Activated naive CD8-positive, alpha-beta T cell treated with anti-CD3 and anti-CD28 coated beads for 36 hours (primary cell): ENCODE measurements at regions not wholly inside any gene's neighbourhood (a gene's known extent, or its start where the extent isn't known, plus 50 kb on each side); places are given as distances from the start of the nearest gene placed in this dataset.
"Not testable (repeated sequence)": the region's sequence is repeated elsewhere in the genome, so short reads cannot be mapped to it uniquely, and the experiment has no call there.

Experiments used
- DNase-seq: peaks from one replicate; pipeline ENCODE4 v3.0.0; 2021
- H3K27ac Mint-ChIP-seq: one replicate; pipeline ENCODE4 v1.8.0; 2022; ENCODE audit warnings: mild to moderate bottlenecking, moderate library complexity, mixed read lengths
- H3K27me3 Mint-ChIP-seq: one replicate; pipeline ENCODE4 v1.8.0; 2022; ENCODE audit warnings: mild to moderate bottlenecking, mixed read lengths
- H3K36me3 Mint-ChIP-seq: one replicate; pipeline ENCODE4 v1.8.0; 2021; ENCODE audit warnings: mild to moderate bottlenecking, mixed read lengths
- H3K4me1 Mint-ChIP-seq: one replicate; pipeline ENCODE4 v1.8.0; 2021; ENCODE audit warnings: mixed read lengths
- H3K4me3 Mint-ChIP-seq: one replicate; pipeline ENCODE4 v1.8.0; 2022; ENCODE audit warnings: mild to moderate bottlenecking, moderate library complexity, mixed read lengths
- H3K9me3 Mint-ChIP-seq: one replicate; pipeline ENCODE4 v1.8.0; 2022; ENCODE audit warnings: mixed read lengths

DNA sequence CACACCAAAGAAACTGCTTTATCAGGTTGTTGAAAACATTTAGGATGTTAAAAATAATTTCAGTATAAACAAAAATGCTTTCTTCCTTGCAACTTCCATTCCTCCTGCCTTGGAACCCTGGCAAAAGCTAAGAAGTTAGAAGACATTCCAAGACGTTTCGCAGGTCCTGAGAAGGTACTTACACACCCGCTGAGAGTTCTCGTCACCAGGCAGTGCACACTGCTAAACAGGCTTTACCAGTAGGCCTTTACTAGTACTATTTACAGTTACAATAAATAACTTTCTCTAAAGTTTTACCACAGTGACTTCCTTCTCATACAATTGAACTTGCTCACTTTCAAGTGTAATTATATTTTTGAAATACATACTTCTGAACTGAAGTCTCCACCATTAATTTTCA lies 81.4 kb upstream of the RPS6KA2 start:
- peaks cover 6% of the 10 kb centered on the region for H3K9me3 Mint-ChIP-seq
- no peak overlapping the region for H3K27ac Mint-ChIP-seq
- H3K27me3 Mint-ChIP-seq: no peaks in the 10 kb centered on the region
- no peaks in the 10 kb centered on the region for H3K4me1 Mint-ChIP-seq
- H3K36me3 Mint-ChIP-seq: peaks cover 3% of the 10 kb centered on the region
- DNase-seq: no peak
- no peak overlapping the region for H3K4me3 Mint-ChIP-seq

DNA sequence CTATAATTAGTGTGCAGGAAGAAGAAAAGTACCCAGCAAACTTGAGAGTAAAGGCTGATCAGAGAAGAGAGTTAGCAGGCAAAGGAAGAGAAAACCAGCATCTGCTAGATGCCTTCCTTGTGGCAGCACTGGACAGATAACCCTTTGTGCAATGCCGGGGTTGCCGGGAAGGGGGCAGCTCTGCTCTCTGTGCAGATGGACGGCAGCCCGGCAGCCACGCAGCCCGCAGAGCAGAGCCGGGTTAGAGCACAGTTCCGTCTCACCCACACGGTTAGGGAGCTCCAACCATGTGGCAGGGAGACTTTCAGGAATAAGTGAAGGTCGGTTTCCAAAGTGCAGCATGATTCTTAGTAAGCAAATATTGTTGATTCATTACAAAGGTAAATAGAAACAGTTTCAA lies 80.0 kb upstream of the RPS6KA2 start:
- Mint-ChIP-seq H3K27ac (no peak overlapping the region), H3K9me3 (peaks cover 6% of the 10 kb centered on the region), H3K4me3 (no peak overlapping the region), H3K4me1 (no peaks in the 10 kb centered on the region), H3K27me3 (no peaks in the 10 kb centered on the region), H3K36me3 (peaks cover 3% of the 10 kb centered on the region)
- DNase-seq: peak; percentile 12

DNA sequence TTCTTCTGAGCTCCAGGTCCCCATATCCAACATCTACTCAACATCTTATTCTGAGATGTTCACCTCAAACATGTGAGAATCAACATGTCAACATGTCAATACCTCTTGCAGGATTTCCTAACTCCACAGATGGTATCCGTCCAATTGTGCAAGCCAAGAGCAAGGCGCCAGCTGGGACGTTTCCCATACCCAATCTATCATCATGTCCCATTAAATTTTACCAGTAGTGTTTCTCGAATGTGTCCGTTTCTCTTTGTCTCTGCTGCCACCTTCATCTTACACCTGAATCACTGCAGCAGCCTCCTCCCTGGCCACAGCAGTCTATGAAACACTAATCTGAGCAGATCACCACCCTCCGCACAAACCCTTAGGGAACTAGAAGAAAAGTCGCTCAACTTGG lies 78.0 kb upstream of the RPS6KA2 start:
- Mint-ChIP-seq H3K36me3 (no peaks in the 10 kb centered on the region), H3K4me3 (no peak overlapping the region), H3K27me3 (no peaks in the 10 kb centered on the region), H3K27ac (no peak overlapping the region), H3K9me3 (no peaks in the 10 kb centered on the region), H3K4me1 (peaks cover 5% of the 10 kb centered on the region)
- no peak for DNase-seq

DNA sequence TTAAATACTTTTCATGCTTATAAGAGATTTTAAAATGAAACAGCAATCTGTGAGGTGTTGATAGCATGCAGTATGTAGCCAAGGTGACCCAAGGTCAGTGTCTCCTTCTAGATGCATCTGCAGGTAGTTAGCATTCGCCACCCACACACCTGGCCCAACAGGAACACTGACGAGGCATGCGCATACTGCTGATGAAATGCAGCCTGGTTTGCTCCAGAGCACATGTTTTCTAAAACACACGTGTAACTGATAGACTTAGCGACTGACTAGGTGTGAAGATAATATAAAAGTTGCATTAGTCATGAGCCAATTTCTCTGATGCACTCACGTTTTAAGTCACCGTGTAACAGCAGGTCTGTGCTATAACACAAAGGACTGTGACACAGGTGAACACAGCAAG lies 77.1 kb upstream of the RPS6KA2 start:
- H3K36me3 Mint-ChIP-seq: no peaks in the 10 kb centered on the region
- H3K4me1 Mint-ChIP-seq: peaks cover 5% of the 10 kb centered on the region
- no peak overlapping the region for H3K4me3 Mint-ChIP-seq
- H3K27me3 Mint-ChIP-seq: no peaks in the 10 kb centered on the region
- DNase-seq: no peak
- no peaks in the 10 kb centered on the region for H3K9me3 Mint-ChIP-seq
- no peak overlapping the region for H3K27ac Mint-ChIP-seq

DNA sequence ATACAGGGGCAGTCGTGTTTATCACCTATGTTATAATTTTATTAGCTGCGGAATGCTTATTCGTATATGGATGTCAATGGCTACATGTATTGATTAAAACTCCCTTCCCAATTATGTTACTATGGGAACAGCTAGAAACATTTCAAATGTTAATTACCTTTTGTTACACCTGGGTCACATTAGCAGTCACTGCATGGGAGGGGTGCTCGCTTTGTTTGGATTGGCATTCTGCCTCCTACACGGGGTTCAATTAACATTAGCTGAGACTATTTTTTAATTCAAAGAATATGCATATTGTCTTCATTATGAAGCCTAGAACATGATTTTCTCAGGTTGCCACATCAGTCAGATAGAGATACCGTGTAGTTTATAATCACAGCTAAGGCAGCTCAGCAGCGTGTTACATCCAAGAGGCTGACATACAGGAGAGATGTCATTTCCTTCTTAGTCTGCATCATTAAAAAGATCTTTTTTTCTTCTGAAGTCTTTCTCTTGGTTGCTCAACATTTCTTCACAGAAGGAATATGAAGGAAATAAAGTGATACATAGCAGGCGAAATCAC lies 76.2 kb upstream of the RPS6KA2 start:
- Mint-ChIP-seq H3K4me3 (no peak overlapping the region), H3K36me3 (no peaks in the 10 kb centered on the region), H3K4me1 (peaks cover 5% of the 10 kb centered on the region)

DNA sequence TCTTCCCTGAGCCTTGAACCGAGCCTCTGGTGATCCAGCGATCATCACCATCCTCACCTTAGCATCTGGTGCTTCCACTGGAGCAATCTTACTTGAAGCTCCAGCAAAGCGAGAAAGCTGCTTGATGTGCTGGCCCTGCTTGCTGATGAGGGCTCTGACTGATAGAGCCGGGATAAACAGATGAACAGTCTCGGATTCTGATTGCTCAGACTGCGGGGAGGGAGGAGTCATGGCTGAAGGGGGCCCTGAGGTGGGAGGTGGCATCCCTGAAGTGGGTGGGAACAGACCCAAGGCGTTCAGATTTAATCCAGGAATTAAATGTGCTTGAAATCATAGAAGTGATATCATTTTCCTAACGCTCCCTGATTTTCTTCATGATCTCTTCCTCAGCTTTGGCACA lies 74.4 kb upstream of the RPS6KA2 start:
- H3K4me3 Mint-ChIP-seq, H3K27me3 Mint-ChIP-seq, H3K9me3 Mint-ChIP-seq, DNase-seq, H3K4me1 Mint-ChIP-seq, H3K27ac Mint-ChIP-seq, H3K36me3 Mint-ChIP-seq: not testable (repeated sequence)

More for the DNA sequence above, 76.2 kb upstream of the RPS6KA2 start:
- no peaks in the 10 kb centered on the region for H3K9me3 Mint-ChIP-seq
- no peaks in the 10 kb centered on the region for H3K27me3 Mint-ChIP-seq
- H3K27ac Mint-ChIP-seq: no peak overlapping the region
- no peak for DNase-seq

DNA sequence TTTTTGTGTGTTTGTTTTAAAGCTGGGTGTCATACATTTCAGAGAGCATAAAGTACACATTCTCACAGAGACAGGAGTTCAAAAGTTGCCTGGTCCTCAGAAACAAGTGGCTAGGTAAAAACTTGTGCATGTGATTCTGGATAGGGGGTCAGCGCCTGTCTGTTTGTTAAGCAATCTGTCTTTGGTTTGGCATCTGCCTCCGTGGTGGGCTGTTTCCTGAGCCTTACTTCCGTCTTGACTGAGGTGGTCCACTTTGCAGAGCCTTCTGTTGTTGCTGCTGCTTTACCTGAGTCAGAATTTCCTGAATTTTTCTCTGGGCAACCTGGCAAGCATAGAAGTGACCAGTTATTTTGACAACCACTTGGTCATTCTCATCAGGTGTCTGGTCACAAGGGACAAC lies 73.8 kb upstream of the RPS6KA2 start:
- not testable (repeated sequence) for DNase-seq, H3K9me3 Mint-ChIP-seq, H3K4me1 Mint-ChIP-seq, H3K36me3 Mint-ChIP-seq, H3K4me3 Mint-ChIP-seq, H3K27ac Mint-ChIP-seq, H3K27me3 Mint-ChIP-seq

DNA sequence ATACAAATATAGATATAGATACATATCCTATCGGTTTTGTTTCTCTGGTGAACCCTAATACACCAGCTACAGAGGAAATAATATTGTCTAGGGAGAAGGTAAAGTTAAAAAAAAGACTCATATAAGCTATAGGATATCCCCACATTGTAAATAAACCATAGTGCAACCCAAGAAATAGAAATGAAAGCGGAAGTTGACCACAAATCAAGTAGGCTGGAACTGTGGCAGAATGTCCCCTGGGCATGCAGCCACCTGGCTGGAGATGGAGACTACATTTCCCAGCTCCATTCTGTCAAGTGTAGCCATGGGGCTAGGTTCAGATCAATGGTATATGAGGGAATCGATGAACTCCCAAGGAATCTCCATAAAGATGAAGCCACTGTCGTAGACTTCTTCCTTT lies 70.1 kb upstream of the RPS6KA2 start:
- no peaks in the 10 kb centered on the region for H3K27me3 Mint-ChIP-seq
- peaks cover 5% of the 10 kb centered on the region for H3K4me1 Mint-ChIP-seq
- no peak for DNase-seq
- no peak overlapping the region for H3K4me3 Mint-ChIP-seq
- H3K9me3 Mint-ChIP-seq: no peaks in the 10 kb centered on the region
- H3K27ac Mint-ChIP-seq: no peak overlapping the region
- H3K36me3 Mint-ChIP-seq: no peaks in the 10 kb centered on the region

DNA sequence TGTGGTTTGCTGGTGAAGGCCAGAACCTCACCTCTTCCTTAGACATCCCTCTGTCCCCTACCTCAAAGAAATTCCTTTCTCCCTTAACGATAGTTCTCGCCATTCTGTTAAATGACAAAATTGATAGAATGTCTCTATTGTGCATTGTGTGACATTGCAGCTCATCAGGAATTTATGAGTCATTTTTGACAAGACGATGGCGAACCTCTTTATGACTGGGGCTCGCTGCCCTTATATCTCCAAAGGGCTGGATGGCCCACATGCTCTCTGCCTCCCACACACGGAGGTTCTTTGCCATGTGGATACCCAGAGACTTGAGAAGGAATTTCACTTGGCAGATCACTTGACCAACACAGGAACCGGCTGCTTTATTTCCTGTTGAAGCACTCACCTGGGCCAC lies 66.8 kb upstream of the RPS6KA2 start:
- H3K4me1 Mint-ChIP-seq: no peaks in the 10 kb centered on the region
- no peak overlapping the region for H3K4me3 Mint-ChIP-seq
- H3K27me3 Mint-ChIP-seq: no peaks in the 10 kb centered on the region
- no peaks in the 10 kb centered on the region for H3K9me3 Mint-ChIP-seq
- H3K36me3 Mint-ChIP-seq: no peaks in the 10 kb centered on the region
- DNase-seq: no peak
- no peak overlapping the region for H3K27ac Mint-ChIP-seq

DNA sequence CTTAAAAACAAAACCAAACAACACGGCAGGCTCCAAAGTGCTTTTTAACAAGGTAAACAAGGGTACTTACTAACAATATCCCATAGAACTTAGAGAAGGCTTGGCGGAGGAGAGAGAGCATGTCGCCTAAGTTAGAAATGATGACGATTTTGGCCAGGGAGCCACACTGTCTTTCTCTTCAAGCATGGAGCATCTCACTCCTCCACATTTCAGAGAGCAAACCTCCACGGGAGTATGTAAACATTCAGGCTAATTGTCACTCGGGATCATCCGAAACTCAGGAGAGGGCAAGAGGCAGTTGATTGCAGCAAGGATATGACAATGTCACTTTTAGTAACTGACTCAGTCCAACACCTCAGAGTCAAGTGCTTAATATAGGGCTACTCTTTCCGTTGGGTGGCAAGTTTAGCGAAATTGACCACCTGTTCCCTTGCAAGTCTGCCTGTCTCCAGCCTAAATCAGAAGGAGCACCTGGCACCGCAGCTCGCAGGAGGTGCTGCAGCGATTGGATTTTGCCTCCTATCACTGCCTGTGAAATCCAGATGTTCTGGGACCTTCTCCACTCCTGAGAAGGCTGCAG lies 65.8 kb upstream of the RPS6KA2 start:
- H3K4me1 Mint-ChIP-seq: no peaks in the 10 kb centered on the region

DNA sequence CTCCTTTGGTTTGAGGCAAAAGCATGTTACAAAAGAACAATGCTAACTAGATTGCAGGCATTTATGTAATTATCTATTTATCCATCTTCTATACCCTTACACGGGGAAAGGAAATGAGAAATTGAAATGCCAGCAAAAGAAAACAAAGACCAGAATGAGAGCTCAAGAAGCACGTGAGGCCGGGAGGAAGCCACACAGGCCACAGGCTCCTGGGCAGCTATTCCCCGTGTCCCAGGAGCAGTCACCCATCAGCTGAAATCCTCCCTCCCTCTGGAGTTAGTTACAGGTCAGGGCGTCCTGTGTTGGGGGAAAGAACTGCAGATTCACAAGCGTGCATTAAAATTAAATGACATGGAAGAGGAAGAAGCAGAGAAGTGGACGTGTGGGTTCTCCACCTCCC lies 64.7 kb upstream of the RPS6KA2 start:
- no peak for DNase-seq
- H3K27ac Mint-ChIP-seq: no peak overlapping the region
- no peaks in the 10 kb centered on the region for H3K27me3 Mint-ChIP-seq
- H3K9me3 Mint-ChIP-seq: no peaks in the 10 kb centered on the region
- H3K36me3 Mint-ChIP-seq: no peaks in the 10 kb centered on the region
- H3K4me1 Mint-ChIP-seq: no peaks in the 10 kb centered on the region
- H3K4me3 Mint-ChIP-seq: no peak overlapping the region

More for the DNA sequence above, 65.8 kb upstream of the RPS6KA2 start:
- no peak overlapping the region for H3K27ac Mint-ChIP-seq
- no peaks in the 10 kb centered on the region for H3K9me3 Mint-ChIP-seq
- no peak overlapping the region for H3K4me3 Mint-ChIP-seq
- no peaks in the 10 kb centered on the region for H3K36me3 Mint-ChIP-seq
- H3K27me3 Mint-ChIP-seq: no peaks in the 10 kb centered on the region
- DNase-seq: no peak

DNA sequence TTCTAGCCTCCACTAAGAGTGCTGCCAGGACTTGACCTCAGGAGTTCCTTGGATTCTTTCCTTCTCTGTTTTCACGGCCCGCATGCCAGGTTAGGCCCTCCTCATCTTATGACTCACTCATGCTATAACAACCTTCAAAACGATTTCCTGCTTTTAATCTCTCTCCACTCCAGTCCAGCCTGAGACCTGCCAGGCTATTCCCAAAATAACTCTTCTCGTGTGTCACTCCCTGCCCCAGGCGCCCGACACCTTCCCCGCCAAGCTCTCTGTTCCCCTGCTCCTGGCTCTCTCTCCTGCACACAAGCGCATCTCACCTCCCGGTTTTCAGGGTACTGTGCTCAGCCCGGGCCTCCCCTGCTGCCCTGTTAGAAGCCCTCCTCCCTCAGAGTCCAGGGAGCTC lies 64.1 kb upstream of the RPS6KA2 start:
- Mint-ChIP-seq H3K36me3 (no peaks in the 10 kb centered on the region), H3K4me1 (no peaks in the 10 kb centered on the region), H3K27ac (no peak overlapping the region), H3K4me3 (no peak overlapping the region), H3K9me3 (no peaks in the 10 kb centered on the region), H3K27me3 (no peaks in the 10 kb centered on the region)
- DNase-seq: no peak

DNA sequence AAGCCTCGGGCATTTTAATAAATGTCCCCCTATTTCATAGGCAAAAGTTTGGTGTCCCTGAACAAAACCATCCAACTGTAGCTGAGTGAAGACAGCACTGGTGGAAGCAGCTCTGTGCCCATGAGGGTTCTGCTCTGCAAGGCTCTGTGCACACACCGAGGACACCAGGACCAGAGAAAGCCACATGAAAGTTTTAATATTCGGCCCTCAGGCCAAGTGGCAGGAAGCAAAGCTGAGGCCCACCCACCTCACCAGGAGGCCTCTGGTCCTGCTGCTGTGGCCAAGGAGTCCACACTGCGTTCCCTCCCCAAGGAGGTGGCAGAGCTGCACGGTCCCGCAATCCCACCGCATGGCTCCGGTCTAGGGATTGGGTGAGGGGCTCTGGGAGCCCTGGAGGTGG lies 62.6 kb upstream of the RPS6KA2 start:
- H3K27ac Mint-ChIP-seq: no peak overlapping the region
- no peaks in the 10 kb centered on the region for H3K4me1 Mint-ChIP-seq
- H3K36me3 Mint-ChIP-seq: no peaks in the 10 kb centered on the region
- DNase-seq: no peak
- H3K9me3 Mint-ChIP-seq: no peaks in the 10 kb centered on the region
- H3K27me3 Mint-ChIP-seq: no peaks in the 10 kb centered on the region
- no peak overlapping the region for H3K4me3 Mint-ChIP-seq

DNA sequence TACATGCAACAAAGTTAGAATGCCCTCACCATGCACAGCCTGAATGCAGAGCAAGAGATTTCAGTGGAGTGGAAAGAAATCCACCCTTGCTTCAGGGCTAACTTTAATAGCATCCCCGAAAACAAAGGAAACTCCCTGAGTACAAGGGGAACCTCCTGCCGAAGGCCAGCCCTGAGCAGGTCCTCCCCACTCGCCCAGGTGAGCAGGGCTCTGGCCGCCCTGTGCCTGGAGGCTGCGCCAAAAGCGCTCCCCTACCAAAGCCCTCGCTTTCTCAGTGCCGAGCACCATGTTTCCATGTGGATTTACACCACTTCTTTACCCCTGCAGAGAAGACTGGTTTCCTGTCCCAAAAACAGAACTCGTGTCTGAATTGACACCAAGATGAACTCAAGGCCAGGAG lies 61.9 kb upstream of the RPS6KA2 start:
- DNase-seq: no peak
- H3K27ac Mint-ChIP-seq: no peak overlapping the region
- H3K4me3 Mint-ChIP-seq: no peak overlapping the region

DNA sequence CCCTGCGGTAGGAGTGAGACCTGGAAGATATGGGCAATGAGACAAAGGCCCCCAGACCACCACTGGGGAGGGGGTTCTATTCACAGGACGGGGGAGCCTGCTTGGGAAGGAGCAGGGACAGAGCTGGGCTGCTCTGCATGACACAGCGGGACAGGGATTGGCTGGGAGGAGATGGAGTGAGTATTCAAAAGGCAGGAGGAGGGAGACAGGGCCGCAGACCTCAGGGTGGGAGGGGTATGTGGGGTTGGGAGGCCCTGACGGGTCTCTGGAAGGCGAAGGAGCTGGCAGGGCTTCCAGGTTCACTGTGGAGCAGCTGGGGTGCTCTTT lies 60.8 kb upstream of the RPS6KA2 start:
- Mint-ChIP-seq H3K9me3 (no peaks in the 10 kb centered on the region), H3K27ac (no peak overlapping the region)
- DNase-seq: no peak

More for the DNA sequence above, 61.9 kb upstream of the RPS6KA2 start:
- H3K9me3 Mint-ChIP-seq: no peaks in the 10 kb centered on the region
- H3K4me1 Mint-ChIP-seq: no peaks in the 10 kb centered on the region
- no peaks in the 10 kb centered on the region for H3K27me3 Mint-ChIP-seq
- H3K36me3 Mint-ChIP-seq: no peaks in the 10 kb centered on the region

DNA sequence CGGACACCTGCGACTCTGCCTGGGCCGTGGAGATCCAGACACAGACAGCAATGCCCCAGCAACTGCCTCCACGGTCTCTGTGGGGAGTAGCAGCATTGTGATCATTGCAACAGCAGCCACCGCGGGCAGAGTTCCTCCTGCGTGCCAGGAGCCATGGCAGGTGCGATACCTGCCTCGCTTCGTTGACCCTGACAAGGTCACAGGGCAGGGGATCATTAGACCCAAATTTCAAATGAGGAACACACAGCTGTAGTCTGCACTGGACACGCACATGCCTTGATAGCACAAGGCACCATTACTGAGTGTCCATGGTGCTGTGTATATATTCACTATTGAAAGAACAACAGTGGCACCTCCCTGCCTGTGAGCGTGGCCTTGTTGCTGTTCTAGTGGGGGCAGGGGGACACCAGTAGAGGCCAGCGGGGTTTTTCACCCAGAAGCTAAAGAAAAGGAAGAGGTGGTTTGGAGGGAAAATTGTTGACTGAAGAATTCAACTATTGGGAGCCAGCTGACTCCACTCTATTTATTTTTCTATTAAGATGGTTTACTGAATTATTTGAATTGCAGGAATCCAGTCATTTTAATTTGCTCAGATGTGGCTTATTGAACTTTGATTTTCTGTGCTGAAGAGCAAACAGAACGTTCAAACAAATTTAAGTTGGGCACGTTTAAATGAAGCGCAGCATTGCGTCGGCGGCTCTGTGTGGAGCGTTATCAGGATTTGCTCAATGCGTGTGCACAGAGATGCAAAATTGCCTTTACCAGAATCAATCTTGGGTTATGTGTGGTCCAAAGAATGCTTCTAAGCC lies 60.2 kb upstream of the RPS6KA2 start:
- Mint-ChIP-seq H3K36me3 (no peaks in the 10 kb centered on the region), H3K4me3 (no peak overlapping the region), H3K27me3 (no peaks in the 10 kb centered on the region), H3K4me1 (no peaks in the 10 kb centered on the region), H3K27ac (no peak overlapping the region), H3K9me3 (no peaks in the 10 kb centered on the region)
- DNase-seq: no peak

More for the DNA sequence above, 60.8 kb upstream of the RPS6KA2 start:
- Mint-ChIP-seq H3K4me3 (no peak overlapping the region), H3K4me1 (no peaks in the 10 kb centered on the region), H3K36me3 (no peaks in the 10 kb centered on the region), H3K27me3 (no peaks in the 10 kb centered on the region)
